ENCODE measurements at regions not wholly inside any gene's neighbourhood (a gene's known extent, or its start where the extent isn't known, plus 50 kb on each side); places are given as distances from the start of the nearest gene placed in this dataset.
"Not testable (repeated sequence)": the region's sequence is repeated elsewhere in the genome, so short reads cannot be mapped to it uniquely, and the experiment has no call there.

DNA sequence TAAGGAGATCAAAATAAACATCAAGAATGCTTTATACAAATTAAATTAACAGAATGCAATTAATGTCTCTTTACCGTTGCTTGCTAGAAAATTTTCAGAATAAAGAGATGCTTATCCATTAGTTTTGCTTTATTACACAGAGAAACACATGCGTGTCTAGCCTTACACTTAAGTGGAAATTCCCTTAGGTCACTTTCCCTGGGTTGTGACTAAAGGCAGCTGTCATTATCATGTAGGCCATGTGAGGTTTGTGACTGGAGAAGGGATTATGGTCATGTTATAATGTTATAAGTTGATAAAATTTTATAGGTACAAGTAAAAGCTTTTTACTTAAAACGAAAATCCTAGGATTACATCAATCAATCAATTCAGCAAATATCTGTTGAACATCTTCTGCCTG lies 121.0 kb downstream of the KCNRG start:
- no peak overlapping the region for H3K9ac ChIP-seq (ENCODE audit: low read depth in 1 of 3, low read length in 3 of 3)
- H3K9me3 ChIP-seq (ENCODE audit: control insufficient read depth in 3 of 3, low read length in 3 of 3) = no peaks in the 10 kb centered on the region
- peaks cover 8 to 11% (median 10%) of the 10 kb centered on the region in 3 donors for H3K27me3 ChIP-seq (ENCODE audit: control insufficient read depth in 3 of 3, insufficient read depth in 3 of 3, low read length in 3 of 3)
- peaks cover 0 to under 1% (median 0%) of the 10 kb centered on the region in 3 donors for H3K4me1 ChIP-seq (ENCODE audit: control insufficient read depth in 3 of 3, insufficient read depth in 3 of 3, low read length in 3 of 3)
- no peak overlapping the region for H3K4me3 ChIP-seq (ENCODE audit: low read length in 3 of 3)
- no peak overlapping the region for H3K27ac ChIP-seq (ENCODE audit: low read depth, low read length)
- H3K36me3 ChIP-seq (ENCODE audit: control insufficient read depth in 3 of 3, insufficient read depth in 3 of 3, low read length in 3 of 3) = no peaks in the 10 kb centered on the region

DNA sequence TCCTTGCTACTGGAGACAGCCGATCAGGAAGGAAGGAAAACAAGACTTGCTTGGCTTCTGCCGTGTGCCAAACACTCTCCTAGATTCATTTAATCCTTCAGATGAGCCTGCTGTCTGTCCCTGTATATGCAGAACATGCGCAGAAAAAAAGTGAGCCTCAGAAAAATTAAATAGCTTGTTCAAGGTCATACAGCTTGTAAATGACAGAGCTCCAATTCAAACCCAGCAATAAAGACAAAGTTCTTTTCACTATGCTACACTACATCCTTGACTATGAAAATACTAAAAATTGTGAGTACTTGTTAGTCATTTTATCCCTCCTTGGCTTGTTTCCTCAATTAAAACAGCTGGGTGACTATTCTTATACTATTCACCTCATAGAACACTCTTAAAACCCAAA lies 121.4 kb downstream of the KCNRG start:
- no peaks in the 10 kb centered on the region for H3K4me1 ChIP-seq (ENCODE audit: control insufficient read depth in 3 of 3, insufficient read depth in 3 of 3, low read length in 3 of 3)
- H3K9me3 ChIP-seq (ENCODE audit: control insufficient read depth in 3 of 3, low read length in 3 of 3) = no peaks in the 10 kb centered on the region
- no peak overlapping the region for H3K27ac ChIP-seq (ENCODE audit: low read depth, low read length)
- no peak overlapping the region for H3K9ac ChIP-seq (ENCODE audit: low read depth in 1 of 3, low read length in 3 of 3)
- H3K27me3 ChIP-seq (ENCODE audit: control insufficient read depth in 3 of 3, insufficient read depth in 3 of 3, low read length in 3 of 3) = peaks cover 8 to 11% (median 10%) of the 10 kb centered on the region in 3 donors
- no peaks in the 10 kb centered on the region for H3K36me3 ChIP-seq (ENCODE audit: control insufficient read depth in 3 of 3, insufficient read depth in 3 of 3, low read length in 3 of 3)
- H3K4me3 ChIP-seq (ENCODE audit: low read length in 3 of 3) = no peak overlapping the region

GRCh38 chr13:50139435-50139934 lies 124.2 kb downstream of the KCNRG start:
- not testable (repeated sequence) for H3K36me3 ChIP-seq (ENCODE audit: control insufficient read depth in 3 of 3, insufficient read depth in 3 of 3, low read length in 3 of 3); H3K9ac ChIP-seq (ENCODE audit: low read depth in 1 of 3, low read length in 3 of 3); H3K27ac ChIP-seq (ENCODE audit: low read depth, low read length); H3K27me3 ChIP-seq (ENCODE audit: control insufficient read depth in 3 of 3, insufficient read depth in 3 of 3, low read length in 3 of 3); H3K4me1 ChIP-seq (ENCODE audit: control insufficient read depth in 3 of 3, insufficient read depth in 3 of 3, low read length in 3 of 3); H3K9me3 ChIP-seq (ENCODE audit: control insufficient read depth in 3 of 3, low read length in 3 of 3); H3K4me3 ChIP-seq (ENCODE audit: low read length in 3 of 3)

- no peaks in the 10 kb centered on the region for H3K4me1 ChIP-seq (ENCODE audit: control insufficient read depth in 3 of 3, insufficient read depth in 3 of 3, low read length in 3 of 3)
- no peaks in the 10 kb centered on the region for H3K9me3 ChIP-seq (ENCODE audit: control insufficient read depth in 3 of 3, low read length in 3 of 3)
- no peak overlapping the region for H3K9ac ChIP-seq (ENCODE audit: low read depth in 1 of 3, low read length in 3 of 3)
- H3K27me3 ChIP-seq (ENCODE audit: control insufficient read depth in 3 of 3, insufficient read depth in 3 of 3, low read length in 3 of 3) = no peaks in the 10 kb centered on the region
- no peak overlapping the region for H3K4me3 ChIP-seq (ENCODE audit: low read length in 3 of 3)
- H3K36me3 ChIP-seq (ENCODE audit: control insufficient read depth in 3 of 3, insufficient read depth in 3 of 3, low read length in 3 of 3) = no peaks in the 10 kb centered on the region
- no peak overlapping the region for H3K27ac ChIP-seq (ENCODE audit: low read depth, low read length)
Measured at GRCh38 chr13:50140153-50140552, 124.9 kb downstream of the KCNRG start.

DNA sequence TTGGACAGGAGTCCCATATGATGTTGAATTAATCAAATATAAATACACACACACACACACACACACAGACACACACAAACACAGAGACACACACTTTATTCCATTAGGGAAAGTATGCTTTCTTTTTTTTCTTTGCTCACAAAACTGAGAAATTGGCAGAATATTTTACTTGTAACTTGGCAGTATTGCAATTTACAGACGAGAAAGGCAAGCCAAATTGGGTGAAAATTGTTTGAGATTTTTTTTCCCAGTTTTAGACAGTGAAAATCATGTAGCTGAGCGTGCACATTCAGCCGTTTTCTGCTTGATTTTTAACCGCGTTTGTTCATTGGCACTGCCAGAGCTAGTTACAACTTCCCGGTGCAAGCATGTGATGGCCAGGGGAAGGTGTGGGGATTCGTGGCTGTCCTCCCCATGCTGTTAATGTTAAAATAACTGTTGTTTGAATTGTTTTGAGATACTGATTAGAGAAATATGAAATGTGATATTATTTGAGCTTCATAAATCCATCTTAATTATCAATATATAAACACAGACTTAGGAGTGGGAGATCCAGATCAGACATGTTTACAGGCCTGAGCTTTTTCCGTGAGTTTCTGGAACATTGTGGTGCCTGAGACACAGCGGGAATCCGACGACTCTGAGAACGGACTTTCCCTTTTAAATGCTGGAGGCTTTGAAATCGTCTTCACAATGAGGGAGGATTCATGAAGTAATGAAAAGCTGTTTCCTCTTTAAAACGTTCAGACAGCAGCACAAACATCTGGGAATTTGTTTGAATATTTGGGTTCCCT lies 125.5 kb downstream of the KCNRG start:
- H3K36me3 ChIP-seq (ENCODE audit: control insufficient read depth in 3 of 3, insufficient read depth in 3 of 3, low read length in 3 of 3) = no peaks in the 10 kb centered on the region
- peak overlapping the region; percentile 29 for H3K27ac ChIP-seq (ENCODE audit: low read depth, low read length)
- no peaks in the 10 kb centered on the region for H3K4me1 ChIP-seq (ENCODE audit: control insufficient read depth in 3 of 3, insufficient read depth in 3 of 3, low read length in 3 of 3)
- no peak overlapping the region for H3K4me3 ChIP-seq (ENCODE audit: low read length in 3 of 3)
- no peaks in the 10 kb centered on the region for H3K9me3 ChIP-seq (ENCODE audit: control insufficient read depth in 3 of 3, low read length in 3 of 3)
- H3K27me3 ChIP-seq (ENCODE audit: control insufficient read depth in 3 of 3, insufficient read depth in 3 of 3, low read length in 3 of 3) = no peaks in the 10 kb centered on the region
- no peak overlapping the region for H3K9ac ChIP-seq (ENCODE audit: low read depth in 1 of 3, low read length in 3 of 3)

DNA sequence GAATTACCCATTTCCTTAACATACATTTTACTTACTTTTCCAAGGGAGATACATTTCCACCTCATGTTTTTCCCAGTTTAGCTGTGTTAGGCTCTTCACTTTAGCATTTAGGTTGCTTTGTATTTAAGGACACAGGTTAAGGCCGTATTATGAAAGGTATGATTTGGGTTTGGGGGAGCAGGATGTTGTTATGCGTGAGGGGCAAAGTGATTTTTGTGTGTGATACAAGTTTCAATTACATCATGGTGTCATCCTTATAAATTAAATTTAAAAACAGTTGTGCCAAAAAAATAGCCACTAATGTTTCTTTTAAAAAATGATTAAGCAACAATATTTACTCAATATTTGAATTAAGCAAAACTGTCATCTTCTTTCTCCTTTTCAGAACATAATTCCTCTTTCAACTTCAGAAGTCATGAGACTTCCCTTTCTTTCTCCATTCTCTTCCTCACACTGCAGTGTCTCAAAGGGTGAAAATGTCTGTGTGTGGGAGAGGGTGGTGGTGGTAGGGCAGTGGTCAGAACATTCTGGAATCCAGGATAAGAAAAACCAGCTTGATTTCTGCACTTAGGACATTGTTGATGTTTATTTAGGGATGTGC lies 126.2 kb downstream of the KCNRG start:
- Histone ChIP-seq H3K4me1 (ENCODE audit: control insufficient read depth in 3 of 3, insufficient read depth in 3 of 3, low read length in 3 of 3) (no peaks in the 10 kb centered on the region), H3K27ac (ENCODE audit: low read depth, low read length) (peak overlapping the region; percentile 29), H3K36me3 (ENCODE audit: control insufficient read depth in 3 of 3, insufficient read depth in 3 of 3, low read length in 3 of 3) (no peaks in the 10 kb centered on the region), H3K9ac (ENCODE audit: low read depth in 1 of 3, low read length in 3 of 3) (no peak overlapping the region), H3K9me3 (ENCODE audit: control insufficient read depth in 3 of 3, low read length in 3 of 3) (no peaks in the 10 kb centered on the region), H3K27me3 (ENCODE audit: control insufficient read depth in 3 of 3, insufficient read depth in 3 of 3, low read length in 3 of 3) (no peaks in the 10 kb centered on the region), H3K4me3 (ENCODE audit: low read length in 3 of 3) (no peak overlapping the region)

- H3K27ac ChIP-seq (ENCODE audit: low read depth, low read length) = no peak overlapping the region
- no peaks in the 10 kb centered on the region for H3K4me1 ChIP-seq (ENCODE audit: control insufficient read depth in 3 of 3, insufficient read depth in 3 of 3, low read length in 3 of 3)
- H3K9me3 ChIP-seq (ENCODE audit: control insufficient read depth in 3 of 3, low read length in 3 of 3) = no peaks in the 10 kb centered on the region
- no peaks in the 10 kb centered on the region for H3K27me3 ChIP-seq (ENCODE audit: control insufficient read depth in 3 of 3, insufficient read depth in 3 of 3, low read length in 3 of 3)
- H3K4me3 ChIP-seq (ENCODE audit: low read length in 3 of 3) = no peak overlapping the region
- H3K36me3 ChIP-seq (ENCODE audit: control insufficient read depth in 3 of 3, insufficient read depth in 3 of 3, low read length in 3 of 3) = no peaks in the 10 kb centered on the region
- H3K9ac ChIP-seq (ENCODE audit: low read depth in 1 of 3, low read length in 3 of 3) = no peak overlapping the region
Measured at GRCh38 chr13:50144246-50145160, 129.3 kb downstream of the KCNRG start.

- no peak overlapping the region for H3K9ac ChIP-seq (ENCODE audit: low read depth in 1 of 3, low read length in 3 of 3)
- H3K4me1 ChIP-seq (ENCODE audit: control insufficient read depth in 3 of 3, insufficient read depth in 3 of 3, low read length in 3 of 3) = peaks cover 0 to 2% (median 0%) of the 10 kb centered on the region in 3 donors
- no peak overlapping the region for H3K4me3 ChIP-seq (ENCODE audit: low read length in 3 of 3)
- no peaks in the 10 kb centered on the region for H3K27me3 ChIP-seq (ENCODE audit: control insufficient read depth in 3 of 3, insufficient read depth in 3 of 3, low read length in 3 of 3)
- no peaks in the 10 kb centered on the region for H3K9me3 ChIP-seq (ENCODE audit: control insufficient read depth in 3 of 3, low read length in 3 of 3)
- no peak overlapping the region for H3K27ac ChIP-seq (ENCODE audit: low read depth, low read length)
- no peaks in the 10 kb centered on the region for H3K36me3 ChIP-seq (ENCODE audit: control insufficient read depth in 3 of 3, insufficient read depth in 3 of 3, low read length in 3 of 3)
Measured at GRCh38 chr13:50149214-50149613, 134.0 kb downstream of the KCNRG start.

GRCh38 chr13:50149932-50150331 lies 134.7 kb downstream of the KCNRG start:
- H3K36me3 ChIP-seq (ENCODE audit: control insufficient read depth in 3 of 3, insufficient read depth in 3 of 3, low read length in 3 of 3) = no peaks in the 10 kb centered on the region
- no peaks in the 10 kb centered on the region for H3K9me3 ChIP-seq (ENCODE audit: control insufficient read depth in 3 of 3, low read length in 3 of 3)
- H3K27ac ChIP-seq (ENCODE audit: low read depth, low read length) = no peak overlapping the region
- no peaks in the 10 kb centered on the region for H3K27me3 ChIP-seq (ENCODE audit: control insufficient read depth in 3 of 3, insufficient read depth in 3 of 3, low read length in 3 of 3)
- no peak overlapping the region for H3K9ac ChIP-seq (ENCODE audit: low read depth in 1 of 3, low read length in 3 of 3)
- H3K4me3 ChIP-seq (ENCODE audit: low read length in 3 of 3) = no peak overlapping the region
- peaks cover 0 to 2% (median 0%) of the 10 kb centered on the region in 3 donors for H3K4me1 ChIP-seq (ENCODE audit: control insufficient read depth in 3 of 3, insufficient read depth in 3 of 3, low read length in 3 of 3)
